ENCODE measurements at regions not wholly inside any gene's neighbourhood (a gene's known extent, or its start where the extent isn't known, plus 50 kb on each side); places are given as distances from the start of the nearest gene placed in this dataset.

DNA sequence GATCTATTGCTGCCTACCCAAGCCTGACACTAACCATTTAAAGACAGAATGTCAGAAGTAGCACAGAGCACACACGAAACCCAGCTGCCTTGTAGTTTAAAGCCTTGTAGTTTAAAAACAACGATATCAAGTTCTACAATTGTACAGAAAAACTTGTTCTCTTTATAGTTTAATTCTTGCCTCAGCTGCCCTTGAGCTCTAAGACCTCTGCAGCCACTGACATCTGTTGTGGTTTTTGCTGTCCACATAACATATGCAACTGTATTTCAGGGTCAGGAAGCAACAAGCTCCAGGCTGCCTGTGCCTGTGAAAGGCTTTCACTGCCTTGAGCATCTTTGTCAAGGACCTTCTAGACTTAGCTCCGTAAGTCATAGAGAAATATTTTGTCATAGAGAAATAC is 227.2 kb downstream of the SPCS3 start:
- TF ChIP-seq, protein P1, sequence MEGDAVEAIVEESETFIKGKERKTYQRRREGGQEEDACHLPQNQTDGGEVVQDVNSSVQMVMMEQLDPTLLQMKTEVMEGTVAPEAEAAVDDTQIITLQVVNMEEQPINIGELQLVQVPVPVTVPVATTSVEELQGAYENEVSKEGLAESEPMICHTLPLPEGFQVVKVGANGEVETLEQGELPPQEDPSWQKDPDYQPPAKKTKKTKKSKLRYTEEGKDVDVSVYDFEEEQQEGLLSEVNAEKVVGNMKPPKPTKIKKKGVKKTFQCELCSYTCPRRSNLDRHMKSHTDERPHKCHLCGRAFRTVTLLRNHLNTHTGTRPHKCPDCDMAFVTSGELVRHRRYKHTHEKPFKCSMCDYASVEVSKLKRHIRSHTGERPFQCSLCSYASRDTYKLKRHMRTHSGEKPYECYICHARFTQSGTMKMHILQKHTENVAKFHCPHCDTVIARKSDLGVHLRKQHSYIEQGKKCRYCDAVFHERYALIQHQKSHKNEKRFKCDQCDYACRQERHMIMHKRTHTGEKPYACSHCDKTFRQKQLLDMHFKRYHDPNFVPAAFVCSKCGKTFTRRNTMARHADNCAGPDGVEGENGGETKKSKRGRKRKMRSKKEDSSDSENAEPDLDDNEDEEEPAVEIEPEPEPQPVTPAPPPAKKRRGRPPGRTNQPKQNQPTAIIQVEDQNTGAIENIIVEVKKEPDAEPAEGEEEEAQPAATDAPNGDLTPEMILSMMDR (IDR thresholded peaks at IDR 0.05; ENCODE audit: borderline replicate concordance, control extremely low read depth, extremely low read depth, insufficient read depth, missing control alignments) = no peak
- DNase-seq (ENCODE audit: low spot score) = no peak
- in situ Hi-C loops (cut with MboI; ENCODE audit: low sequenced_read_pairs, unreplicated experiment) = no loop called here

DNA sequence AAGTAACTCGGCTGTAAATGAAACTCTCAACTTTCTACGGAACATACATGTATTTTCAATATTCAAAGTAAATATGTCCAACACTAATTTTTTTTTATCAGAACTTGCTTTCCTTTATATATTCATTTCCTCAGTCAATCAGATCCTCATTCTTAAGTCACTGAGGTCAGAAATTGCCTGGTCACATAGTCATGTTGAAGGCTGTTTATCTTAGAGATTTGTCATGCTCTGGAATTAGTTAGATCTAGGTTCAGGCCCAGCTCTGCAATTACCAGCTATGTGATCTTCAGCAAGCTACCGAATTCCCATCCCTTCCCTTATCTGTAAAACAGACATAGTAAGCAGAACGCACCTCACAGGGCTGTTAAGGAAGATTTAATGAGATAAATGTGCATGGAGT is 228.8 kb downstream of the SPCS3 start:
- no peak for DNase-seq (ENCODE audit: low spot score)
- TF ChIP-seq, protein P1 (IDR thresholded peaks at IDR 0.05; ENCODE audit: borderline replicate concordance, control extremely low read depth, extremely low read depth, insufficient read depth, missing control alignments) = no peak
- in situ Hi-C loops (cut with MboI; ENCODE audit: low sequenced_read_pairs, unreplicated experiment) = no loop called here

GRCh38 chr4:176549161-176549865 is 229.5 kb downstream of the SPCS3 start:
- in situ Hi-C loops (cut with MboI; ENCODE audit: low sequenced_read_pairs, unreplicated experiment) = no loop called here
- TF ChIP-seq, protein P1 (IDR thresholded peaks at IDR 0.05; ENCODE audit: borderline replicate concordance, control extremely low read depth, extremely low read depth, insufficient read depth, missing control alignments) = no peak
- DNase-seq (ENCODE audit: low spot score) = no peak

DNA sequence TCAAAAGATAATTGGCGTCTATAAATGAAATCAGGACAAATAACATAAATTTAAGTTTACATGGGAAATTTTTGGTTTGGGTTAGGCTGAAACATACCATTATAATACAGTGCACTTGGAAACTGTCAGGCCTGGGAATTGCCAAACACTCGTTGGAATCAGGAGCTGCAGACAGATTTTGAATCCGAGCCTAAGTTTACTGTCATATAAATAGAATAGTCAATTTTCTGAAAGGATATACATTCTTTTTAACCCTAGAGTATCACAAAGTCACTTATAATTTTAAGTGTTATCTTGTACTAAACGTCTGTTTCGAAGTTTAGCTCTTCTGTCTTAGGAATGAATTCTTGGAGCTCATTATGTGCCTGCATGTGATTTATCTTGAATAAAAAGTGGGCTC is 234.1 kb downstream of the VEGFC start:
- TF ChIP-seq, protein P1 (IDR thresholded peaks at IDR 0.05; ENCODE audit: borderline replicate concordance, control extremely low read depth, extremely low read depth, insufficient read depth, missing control alignments) = no peak

GRCh38 chr4:176561368-176561767 is 231.4 kb downstream of the VEGFC start:
- DNase-seq (ENCODE audit: low spot score) = no peak
- TF ChIP-seq, protein P1 (IDR thresholded peaks at IDR 0.05; ENCODE audit: borderline replicate concordance, control extremely low read depth, extremely low read depth, insufficient read depth, missing control alignments) = no peak
- in situ Hi-C loops (cut with MboI; ENCODE audit: low sequenced_read_pairs, unreplicated experiment) = no loop called here

More for the DNA sequence above, 234.1 kb downstream of the VEGFC start:
- DNase-seq (ENCODE audit: low spot score) = no peak
- in situ Hi-C loops (cut with MboI; ENCODE audit: low sequenced_read_pairs, unreplicated experiment) = no loop called here

- TF ChIP-seq, protein P1 (IDR thresholded peaks at IDR 0.05; ENCODE audit: borderline replicate concordance, control extremely low read depth, extremely low read depth, insufficient read depth, missing control alignments) = no peak
- no peak for DNase-seq (ENCODE audit: low spot score)
- in situ Hi-C loops (cut with MboI; ENCODE audit: low sequenced_read_pairs, unreplicated experiment) = no loop called here
These were observed 229.1 kb downstream of the VEGFC start for GRCh38 chr4:176563591-176563990.
